HL-60 (cell line): ENCODE measurements at regions not wholly inside any gene's neighbourhood (a gene's known extent, or its start where the extent isn't known, plus 50 kb on each side); places are given as distances from the start of the nearest gene placed in this dataset.

ENCODE experiments used
- DNase-seq, 2 experiments: peaks; one replicate each; pipeline ENCODE4 v3.0.0-alpha.2; 2010 to 2020; ENCODE audit warnings: low read depth in 1 of 2, low spot score in 1 of 2
- H3K27ac ChIP-seq: fragments of 250-450 bp; sonication (Bioruptor Pico); replicated peaks from 2 replicates; pipeline ENCODE4 v1.5.1; 2020; ENCODE audit warnings: mild to moderate bottlenecking, moderate library complexity
- H3K27me3 ChIP-seq: fragments of 250-450 bp; sonication (Bioruptor Pico); 2 replicates; pipeline ENCODE4 v1.5.1; 2021; ENCODE audit warnings: mild to moderate bottlenecking, moderate library complexity; ENCODE audit not compliant: insufficient read depth, poor library complexity, severe bottlenecking
- H3K4me3 ChIP-seq: replicated peaks from 2 replicates; pipeline ENCODE4 v1.5.1; 2011; ENCODE audit warnings: mild to moderate bottlenecking, control low read depth, low read length; ENCODE audit not compliant: insufficient read depth
- GABPA ChIP-seq: IDR thresholded peaks from 2 replicates; pipeline ENCODE4 v1.6.1; 2012; ENCODE audit warnings: low read depth
- POLR2AphosphoS5 ChIP-seq: IDR thresholded peaks from 2 replicates; pipeline ENCODE4 v1.6.1; 2012; ENCODE audit warnings: low read depth
- REST ChIP-seq: IDR thresholded peaks from 2 replicates; pipeline ENCODE4 v1.6.1; 2012; ENCODE audit warnings: low read depth; ENCODE audit not compliant: insufficient replicate concordance
- SPI1 ChIP-seq: IDR thresholded peaks from 2 replicates; pipeline ENCODE4 v1.6.1; 2012; ENCODE audit warnings: low read depth, mild to moderate bottlenecking, borderline replicate concordance
- TF ChIP-seq, protein P1 (sequence below): IDR thresholded peaks from one replicate; pipeline ENCODE4 v1.5.1; 2011; ENCODE audit warnings: low read length, control low read depth, inconsistent platforms; ENCODE audit not compliant: insufficient read depth

DNA sequence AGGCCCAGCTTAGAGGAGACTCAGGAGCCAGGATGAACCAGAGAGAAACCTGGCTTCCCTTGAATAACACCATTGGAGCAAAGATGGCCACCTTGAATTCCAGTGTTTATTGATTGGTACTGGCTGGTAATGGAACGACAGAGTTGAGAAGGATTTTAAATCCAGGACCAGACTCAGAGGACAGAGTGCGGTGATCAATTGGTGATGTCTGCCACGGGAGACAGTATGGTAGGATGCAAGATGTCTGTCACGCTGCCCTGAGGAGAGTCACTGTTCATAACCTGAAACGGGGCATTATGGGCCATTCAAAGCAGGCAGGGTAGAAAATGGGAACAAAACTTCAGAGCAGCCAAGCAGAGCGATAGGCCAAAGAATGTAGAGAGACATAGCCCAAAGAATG is 55.4 kb upstream of the ISX start:
- no peaks in the 10 kb centered on the region for H3K27me3 ChIP-seq
- TF ChIP-seq, protein P1, sequence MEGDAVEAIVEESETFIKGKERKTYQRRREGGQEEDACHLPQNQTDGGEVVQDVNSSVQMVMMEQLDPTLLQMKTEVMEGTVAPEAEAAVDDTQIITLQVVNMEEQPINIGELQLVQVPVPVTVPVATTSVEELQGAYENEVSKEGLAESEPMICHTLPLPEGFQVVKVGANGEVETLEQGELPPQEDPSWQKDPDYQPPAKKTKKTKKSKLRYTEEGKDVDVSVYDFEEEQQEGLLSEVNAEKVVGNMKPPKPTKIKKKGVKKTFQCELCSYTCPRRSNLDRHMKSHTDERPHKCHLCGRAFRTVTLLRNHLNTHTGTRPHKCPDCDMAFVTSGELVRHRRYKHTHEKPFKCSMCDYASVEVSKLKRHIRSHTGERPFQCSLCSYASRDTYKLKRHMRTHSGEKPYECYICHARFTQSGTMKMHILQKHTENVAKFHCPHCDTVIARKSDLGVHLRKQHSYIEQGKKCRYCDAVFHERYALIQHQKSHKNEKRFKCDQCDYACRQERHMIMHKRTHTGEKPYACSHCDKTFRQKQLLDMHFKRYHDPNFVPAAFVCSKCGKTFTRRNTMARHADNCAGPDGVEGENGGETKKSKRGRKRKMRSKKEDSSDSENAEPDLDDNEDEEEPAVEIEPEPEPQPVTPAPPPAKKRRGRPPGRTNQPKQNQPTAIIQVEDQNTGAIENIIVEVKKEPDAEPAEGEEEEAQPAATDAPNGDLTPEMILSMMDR, result no peak
- TF ChIP-seq SPI1, result no peak
- TF ChIP-seq REST, result no peak
- TF ChIP-seq GABPA, result no peak
- TF ChIP-seq POLR2AphosphoS5, result no peak

DNA sequence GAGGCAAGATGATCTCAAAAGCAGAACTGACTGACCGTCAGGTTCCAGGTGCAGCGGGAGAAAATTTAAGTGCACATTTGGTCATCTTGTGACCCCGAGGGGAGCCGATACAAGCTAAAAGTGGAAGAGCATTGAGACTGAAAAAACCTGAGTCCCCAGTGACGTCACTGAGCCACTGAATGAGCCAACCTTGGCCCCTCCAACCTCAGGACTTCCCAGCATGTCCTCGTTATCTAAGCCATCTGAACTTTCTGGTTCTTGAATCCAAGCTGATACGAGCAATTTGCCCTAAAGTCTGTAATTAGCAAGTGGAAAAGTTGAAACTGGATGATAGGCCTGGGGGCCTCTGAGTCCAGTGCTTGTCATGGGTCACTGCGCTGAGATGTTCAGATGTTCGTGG is 51.1 kb upstream of the ISX start:
- TF ChIP-seq SPI1 (no peak), GABPA (no peak), REST (no peak), POLR2AphosphoS5 (no peak)
- TF ChIP-seq, protein P1, result no peak
- no peak overlapping the region for H3K27ac ChIP-seq
- no peak overlapping the region for H3K4me3 ChIP-seq
- no peaks in the 10 kb centered on the region for H3K27me3 ChIP-seq
- no peak for DNase-seq

More for the DNA sequence above, 55.4 kb upstream of the ISX start:
- DNase-seq, result no peak
- no peak overlapping the region for H3K4me3 ChIP-seq
- no peak overlapping the region for H3K27ac ChIP-seq
